H7 (cell line): ENCODE measurements at regions not wholly inside any gene's neighbourhood (a gene's known extent, or its start where the extent isn't known, plus 50 kb on each side); places are given as distances from the start of the nearest gene placed in this dataset.
"Not testable (repeated sequence)": the region's sequence is repeated elsewhere in the genome, so short reads cannot be mapped to it uniquely, and the experiment has no call there.

Experiments used
- DNase-seq: peaks from one replicate; pipeline ENCODE4 v3.0.0; 2012
- H3K27me3 ChIP-seq: 2 replicates; pipeline ENCODE4 v1.6.0; 2011; ENCODE audit warnings: mild to moderate bottlenecking, low read length; ENCODE audit not compliant: control insufficient read depth, insufficient read depth
- H3K36me3 ChIP-seq: replicated peaks from 2 replicates; pipeline ENCODE4 v1.5.1; 2011; ENCODE audit warnings: low read length; ENCODE audit not compliant: control insufficient read depth, insufficient read depth
- H3K4me3 ChIP-seq: 2 replicates; pipeline ENCODE4 v1.5.1; 2011; ENCODE audit warnings: low read depth, mild to moderate bottlenecking, control low read depth, low read length, moderate library complexity; ENCODE audit not compliant: insufficient read depth

GRCh38 chr6:121694389-121694788, 258.9 kb downstream of the GJA1 start:
- no peaks in the 10 kb centered on the region for H3K36me3 ChIP-seq
- no peak overlapping the region for H3K4me3 ChIP-seq
- no peaks in the 10 kb centered on the region for H3K27me3 ChIP-seq
- DNase-seq = no peak

DNA sequence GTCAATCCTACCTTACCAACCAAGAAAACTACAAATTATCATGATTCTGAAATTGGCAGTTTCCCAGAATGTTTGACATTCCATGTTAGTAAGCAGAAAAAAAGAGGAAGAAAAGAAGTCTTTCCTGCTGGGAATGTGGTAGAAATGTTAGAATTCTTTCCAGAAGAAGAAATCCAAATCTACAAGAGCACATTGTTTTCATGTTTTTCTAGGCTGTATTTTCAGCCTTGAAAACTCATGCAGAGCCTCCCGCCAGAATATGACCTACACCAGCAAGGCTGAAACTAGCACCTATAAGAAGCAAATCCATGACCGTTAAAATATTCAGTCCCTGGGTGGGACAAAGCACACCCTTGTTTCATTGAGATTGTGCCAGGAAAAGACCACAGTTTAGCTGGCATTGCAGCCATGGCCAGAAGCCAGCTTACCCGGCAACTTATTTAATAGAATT, 259.4 kb downstream of the GJA1 start:
- Histone ChIP-seq H3K4me3 (no peak overlapping the region), H3K27me3 (no peaks in the 10 kb centered on the region), H3K36me3 (no peaks in the 10 kb centered on the region)
- no peak for DNase-seq

DNA sequence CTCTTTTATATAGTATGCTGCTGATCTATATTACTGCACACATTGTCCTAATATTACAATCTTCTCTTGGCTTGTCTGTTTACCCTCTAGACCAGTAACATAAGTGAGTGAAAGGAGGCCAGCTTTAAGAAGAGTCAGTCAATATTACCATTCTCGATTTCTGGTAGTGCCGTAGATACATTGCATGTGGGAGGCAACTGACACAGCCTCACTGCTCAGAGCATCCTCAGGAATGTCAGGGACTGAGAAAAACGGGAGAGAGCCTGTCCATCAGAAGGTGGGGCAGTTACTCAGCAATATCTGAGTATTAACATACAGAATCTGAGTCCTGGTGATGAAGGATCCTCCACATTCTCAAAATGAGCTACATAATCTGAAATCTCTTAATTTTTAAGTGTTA, 259.9 kb downstream of the GJA1 start:
- no peak for DNase-seq
- Histone ChIP-seq H3K36me3 (no peaks in the 10 kb centered on the region), H3K27me3 (no peaks in the 10 kb centered on the region), H3K4me3 (no peak overlapping the region)

DNA sequence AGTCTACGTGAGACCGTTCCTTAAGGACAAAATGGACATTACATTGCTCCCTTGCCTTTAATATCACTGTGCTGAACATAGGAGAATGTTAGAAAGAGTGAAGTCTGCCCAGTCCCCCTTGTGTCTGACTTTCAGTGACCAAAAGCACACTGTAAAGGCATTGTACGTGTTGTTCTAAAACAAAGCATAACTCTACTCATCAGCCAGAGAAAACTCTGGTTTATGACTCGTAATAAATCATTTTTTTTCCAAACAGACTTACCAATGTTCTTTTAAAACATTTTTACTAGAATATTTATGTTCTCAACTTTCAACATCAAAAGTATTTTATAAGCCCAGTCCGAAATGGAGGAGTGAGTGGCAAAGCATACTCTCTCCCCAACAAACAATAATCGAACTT, 262.5 kb downstream of the GJA1 start:
- Histone ChIP-seq H3K4me3 (no peak overlapping the region), H3K27me3 (no peaks in the 10 kb centered on the region), H3K36me3 (no peaks in the 10 kb centered on the region)
- DNase-seq = no peak

DNA sequence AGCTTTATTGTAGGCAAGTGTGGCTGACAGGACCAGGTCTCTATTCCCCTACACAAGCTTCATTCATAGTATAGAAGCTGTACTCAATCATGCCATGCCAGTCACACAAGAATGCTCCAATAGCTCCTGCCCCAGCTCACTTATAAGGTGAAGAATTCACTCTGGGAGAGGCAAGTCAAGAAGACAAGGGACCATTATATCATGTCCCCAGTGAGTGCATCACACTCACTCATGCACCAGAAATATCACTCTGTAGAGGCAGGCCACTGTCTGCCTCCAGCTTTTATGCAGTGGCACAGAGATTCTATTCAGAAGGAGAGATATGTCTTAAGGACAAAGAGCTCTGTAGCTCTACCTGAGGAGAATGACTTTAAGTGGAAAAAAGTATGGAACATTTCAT, 263.2 kb downstream of the GJA1 start:
- no peak overlapping the region for H3K4me3 ChIP-seq
- no peak for DNase-seq
- H3K27me3 ChIP-seq = no peaks in the 10 kb centered on the region
- no peaks in the 10 kb centered on the region for H3K36me3 ChIP-seq

DNA sequence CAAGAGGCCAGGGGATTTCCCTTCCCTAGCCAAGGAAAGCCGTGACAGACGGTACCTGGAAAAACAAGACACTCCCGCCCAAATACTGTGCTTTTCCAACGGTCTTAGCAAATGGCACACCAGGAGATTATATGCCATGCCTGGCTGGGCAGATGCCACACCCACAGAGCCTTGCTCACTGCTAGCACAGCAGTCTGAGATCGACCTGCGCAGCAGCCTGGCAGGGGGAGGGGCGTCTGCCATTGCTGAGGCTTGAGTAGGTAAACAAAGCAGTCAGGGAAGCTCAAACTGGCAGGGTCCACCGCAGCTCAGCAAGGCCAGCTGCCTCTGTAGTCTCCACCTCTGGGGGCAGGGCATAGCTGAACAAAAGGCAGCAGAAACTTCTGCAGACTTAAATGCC, 267.7 kb downstream of the GJA1 start:
- DNase-seq, H3K36me3 ChIP-seq, H3K4me3 ChIP-seq, H3K27me3 ChIP-seq: not testable (repeated sequence)

GRCh38 chr6:121711472-121711871, 276.0 kb downstream of the GJA1 start:
- no peaks in the 10 kb centered on the region for H3K36me3 ChIP-seq
- H3K4me3 ChIP-seq = no peak overlapping the region
- DNase-seq = no peak
- no peaks in the 10 kb centered on the region for H3K27me3 ChIP-seq

- no peaks in the 10 kb centered on the region for H3K36me3 ChIP-seq
- DNase-seq = no peak
These were observed 282.2 kb downstream of the GJA1 start for GRCh38 chr6:121717686-121718085.

DNA sequence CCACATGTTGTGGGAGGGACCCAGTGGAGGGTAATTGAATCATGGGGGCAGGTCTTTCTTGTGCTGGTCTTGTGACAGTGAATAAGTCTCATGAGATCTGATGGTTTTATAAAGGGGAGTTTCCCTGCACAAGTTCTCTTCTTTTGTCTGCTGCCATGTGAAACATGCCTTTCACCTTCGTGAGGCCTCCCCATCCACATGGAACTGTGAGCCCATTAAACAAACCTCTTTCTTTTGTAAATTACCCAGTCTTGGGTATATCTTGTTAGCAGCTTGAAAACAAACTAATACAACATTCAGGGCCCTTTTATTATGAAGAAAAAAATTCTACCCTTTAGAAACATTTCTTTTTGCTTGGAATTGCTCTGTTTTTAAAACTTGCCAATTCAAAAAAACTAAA, 285.4 kb downstream of the GJA1 start:
- H3K36me3 ChIP-seq, DNase-seq, H3K4me3 ChIP-seq, H3K27me3 ChIP-seq: not testable (repeated sequence)

More at GRCh38 chr6:121717686-121718085, 282.2 kb downstream of the GJA1 start:
- Histone ChIP-seq H3K4me3 (no peak overlapping the region), H3K27me3 (no peaks in the 10 kb centered on the region)

GRCh38 chr6:121723623-121724022, 288.2 kb downstream of the GJA1 start:
- no peak overlapping the region for H3K4me3 ChIP-seq
- DNase-seq = no peak
- no peaks in the 10 kb centered on the region for H3K27me3 ChIP-seq
- no peaks in the 10 kb centered on the region for H3K36me3 ChIP-seq

- no peak for DNase-seq
- Histone ChIP-seq H3K4me3 (no peak overlapping the region), H3K27me3 (no peaks in the 10 kb centered on the region), H3K36me3 (no peaks in the 10 kb centered on the region)
These were observed 289.1 kb downstream of the GJA1 start for GRCh38 chr6:121724576-121724975.

DNA sequence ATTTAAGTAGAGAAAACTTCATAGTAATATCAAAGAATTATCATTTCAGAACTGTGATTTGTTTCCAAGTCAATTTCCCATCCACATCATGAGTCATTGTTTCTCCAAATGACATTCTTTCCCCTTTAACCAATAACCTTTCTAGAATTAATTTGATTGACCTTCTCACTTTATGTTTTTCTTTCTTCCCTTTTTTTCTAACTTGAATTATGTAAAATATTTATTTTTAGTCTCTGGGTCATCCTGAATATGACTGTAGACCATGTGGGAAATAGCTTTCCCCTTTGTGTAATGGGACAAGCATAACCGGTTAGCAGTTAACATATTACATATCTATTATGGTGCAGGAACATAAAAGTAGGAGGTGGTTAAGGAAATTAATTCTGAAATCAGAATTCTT, 291.1 kb downstream of the GJA1 start:
- Histone ChIP-seq H3K36me3 (no peaks in the 10 kb centered on the region), H3K27me3 (no peaks in the 10 kb centered on the region), H3K4me3 (no peak overlapping the region)
- DNase-seq = no peak

DNA sequence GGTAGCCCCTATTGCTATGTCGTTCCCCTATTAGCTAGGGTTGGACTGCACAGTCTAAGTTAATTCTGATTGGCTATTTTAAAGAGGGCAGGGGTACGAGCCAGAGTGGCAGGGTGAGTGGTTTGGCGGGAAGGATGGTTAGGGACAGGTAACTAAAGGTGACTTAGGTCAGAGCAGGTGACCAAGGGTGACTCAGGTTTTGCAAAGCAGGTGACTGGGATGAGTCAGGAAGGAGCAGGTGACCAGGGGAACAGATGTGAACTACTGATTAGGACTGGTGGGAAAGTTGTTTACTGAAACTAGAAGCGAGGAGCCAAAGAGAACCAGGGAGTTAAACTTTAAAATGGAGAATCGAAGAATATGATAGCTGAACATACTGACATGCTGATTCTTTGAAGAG, 295.2 kb downstream of the GJA1 start:
- no peak for DNase-seq
- no peak overlapping the region for H3K4me3 ChIP-seq
- no peaks in the 10 kb centered on the region for H3K36me3 ChIP-seq
- H3K27me3 ChIP-seq = no peaks in the 10 kb centered on the region

DNA sequence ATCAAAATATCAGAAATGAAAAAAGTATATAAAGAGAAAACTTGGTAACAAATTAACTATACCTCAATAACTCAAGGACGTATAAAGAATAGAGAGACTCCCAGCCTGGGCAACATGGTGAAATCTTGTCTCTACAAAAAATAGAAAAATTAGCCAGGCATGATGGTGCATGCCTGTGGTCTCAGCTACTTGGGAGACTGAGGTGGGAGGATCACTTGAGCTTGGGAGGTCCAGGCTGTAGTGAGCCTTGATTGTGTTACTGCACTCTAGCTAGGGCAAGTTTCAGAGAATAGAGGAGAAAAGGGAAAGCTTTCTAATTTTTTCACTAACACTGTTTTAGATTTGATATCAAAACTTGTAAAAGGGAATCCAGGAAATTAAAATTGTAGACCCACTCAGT, 295.9 kb downstream of the GJA1 start:
- no peaks in the 10 kb centered on the region for H3K36me3 ChIP-seq
- H3K4me3 ChIP-seq = no peak overlapping the region
- no peak for DNase-seq
- no peaks in the 10 kb centered on the region for H3K27me3 ChIP-seq

- Histone ChIP-seq H3K27me3 (no peaks in the 10 kb centered on the region), H3K36me3 (no peaks in the 10 kb centered on the region), H3K4me3 (no peak overlapping the region)
- no peak for DNase-seq
These were observed 297.2 kb downstream of the GJA1 start for GRCh38 chr6:121732641-121733040.

GRCh38 chr6:121733234-121733633, 297.8 kb downstream of the GJA1 start:
- no peak overlapping the region for H3K4me3 ChIP-seq
- no peak for DNase-seq
- H3K36me3 ChIP-seq = no peaks in the 10 kb centered on the region
- H3K27me3 ChIP-seq = no peaks in the 10 kb centered on the region
